Left hindlimb (tissue), 1 donor: ENCODE measurements at regions not wholly inside any gene's neighbourhood (a gene's known extent, or its start where the extent isn't known, plus 50 kb on each side); places are given as distances from the start of the nearest gene placed in this dataset.
"Not testable (repeated sequence)": the region's sequence is repeated elsewhere in the genome, so short reads cannot be mapped to it uniquely, and the experiment has no call there.

Experiments used
- DNase-seq: peaks from one replicate; pipeline ENCODE4 v3.0.0-alpha.2; 2018

DNA sequence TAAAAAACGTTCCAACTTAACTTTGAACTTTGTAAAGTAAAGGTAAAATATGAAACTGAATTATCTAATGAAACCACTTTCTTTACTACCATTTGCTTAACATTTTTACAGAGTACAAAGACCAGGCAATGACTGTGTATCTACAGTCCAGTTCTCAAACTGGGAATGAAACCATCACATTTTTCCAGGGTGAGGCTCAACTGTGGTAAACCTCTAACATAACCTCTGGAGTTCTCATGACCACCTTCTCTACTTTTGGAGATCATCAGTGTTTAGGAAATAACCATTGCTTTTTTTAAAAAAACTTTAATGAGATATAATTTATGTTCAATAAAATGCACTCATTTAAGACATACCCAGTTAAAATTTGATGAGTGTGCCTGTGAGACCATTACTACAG, 223.5 kb downstream of the RNF152 start:
- no peak for DNase-seq

DNA sequence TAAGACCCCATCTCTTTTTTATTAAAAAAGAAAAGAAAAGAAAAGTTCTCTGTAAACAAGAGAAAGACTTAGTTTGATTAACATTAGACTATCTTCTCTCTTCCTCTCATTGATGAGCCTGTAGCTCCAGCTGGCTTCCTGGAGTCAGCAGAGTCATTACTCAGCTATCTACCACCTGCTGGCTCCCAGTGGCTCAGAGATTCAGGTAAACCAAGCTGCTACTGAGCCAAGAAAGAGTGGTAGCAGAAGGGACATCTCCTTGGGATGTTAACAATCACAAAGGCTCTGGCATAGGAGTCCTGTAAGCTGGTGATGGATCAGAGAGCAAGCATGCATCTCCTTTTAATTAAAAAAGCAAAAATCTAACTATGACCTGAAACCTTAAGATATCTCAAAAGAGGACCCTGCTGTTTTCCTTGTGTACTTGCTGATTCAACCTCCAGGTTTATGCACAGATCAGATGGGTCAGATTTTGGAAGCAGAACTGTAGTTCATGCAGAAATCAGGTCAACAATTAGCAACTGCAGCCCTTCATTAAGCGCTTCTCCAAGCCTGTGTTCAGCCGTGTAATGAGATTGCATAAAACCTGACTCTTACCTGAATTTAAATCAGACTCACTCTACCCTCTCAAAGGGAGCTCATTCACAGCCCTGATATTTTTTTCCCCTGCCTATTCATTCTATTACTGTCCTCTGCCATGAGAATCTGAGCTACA, 225.8 kb downstream of the RNF152 start:
- no peak for DNase-seq

DNA sequence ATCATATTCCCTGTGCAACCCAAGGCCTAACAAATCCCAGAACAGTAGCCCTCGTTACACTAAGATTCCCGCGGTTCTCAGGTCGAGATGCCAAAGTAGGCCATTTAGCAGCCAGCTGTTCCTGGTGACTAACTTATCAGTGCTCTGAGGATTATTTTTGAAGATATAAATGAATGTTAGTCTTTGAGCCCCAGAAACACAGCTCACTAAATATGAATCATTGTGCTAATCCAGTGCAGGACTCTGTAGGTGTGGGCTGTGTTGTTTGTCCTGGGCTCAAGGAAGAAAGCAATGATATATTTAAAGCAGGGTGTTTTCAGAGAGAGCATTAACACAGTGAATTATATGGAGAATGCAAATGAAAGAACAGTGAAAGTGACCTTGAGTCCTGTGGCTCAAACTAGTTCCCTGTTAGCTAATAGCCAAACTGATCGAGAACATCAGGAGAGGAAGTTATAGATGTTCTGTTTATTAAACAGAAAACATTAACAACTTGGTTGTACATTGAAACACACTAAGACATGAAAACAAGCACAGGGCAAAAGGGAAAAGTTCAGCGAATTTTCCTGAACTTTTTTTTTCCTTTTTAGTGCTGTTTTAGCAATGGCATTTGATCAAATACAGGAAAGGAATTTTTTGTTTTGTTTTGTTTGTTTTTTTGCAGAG, 228.3 kb downstream of the RNF152 start:
- no peak for DNase-seq

DNA sequence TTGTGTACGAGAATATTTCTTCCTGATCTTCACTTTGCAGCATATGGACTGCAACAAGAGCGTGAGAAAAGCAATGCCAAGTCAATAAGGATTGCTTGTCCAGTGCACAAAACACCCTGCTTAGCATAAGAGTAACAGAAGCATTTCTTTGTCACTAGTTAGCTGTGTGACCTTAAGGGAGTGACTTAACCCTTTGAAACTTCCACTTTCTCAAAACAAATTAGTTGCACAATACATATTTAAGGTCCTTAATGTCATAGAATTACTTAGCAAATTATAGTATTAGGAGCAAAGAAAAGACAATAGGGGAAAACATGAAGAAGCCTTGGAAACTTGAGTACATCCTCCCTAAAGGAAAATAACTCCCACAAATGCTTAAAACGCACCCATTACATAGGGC, 230.1 kb downstream of the RNF152 start:
- no peak for DNase-seq

DNA sequence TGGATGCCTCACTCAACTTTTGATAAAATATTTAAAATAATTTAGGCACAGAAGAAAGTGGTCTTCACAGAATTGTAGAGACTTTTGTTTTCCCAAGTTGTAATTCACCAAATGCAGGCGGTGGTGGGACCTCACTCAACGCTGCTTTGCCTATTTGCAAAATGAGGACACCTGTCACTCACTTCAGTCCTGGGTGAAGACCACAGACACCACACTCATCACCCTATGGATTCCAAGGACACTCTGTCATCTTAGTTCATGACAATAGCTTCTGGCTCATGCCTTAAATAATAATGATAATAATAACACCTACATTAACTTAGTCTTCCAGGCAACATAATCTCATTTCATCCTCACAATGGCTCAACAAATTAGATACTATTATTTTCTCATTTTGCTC, 234.4 kb downstream of the RNF152 start:
- DNase-seq: no peak

DNA sequence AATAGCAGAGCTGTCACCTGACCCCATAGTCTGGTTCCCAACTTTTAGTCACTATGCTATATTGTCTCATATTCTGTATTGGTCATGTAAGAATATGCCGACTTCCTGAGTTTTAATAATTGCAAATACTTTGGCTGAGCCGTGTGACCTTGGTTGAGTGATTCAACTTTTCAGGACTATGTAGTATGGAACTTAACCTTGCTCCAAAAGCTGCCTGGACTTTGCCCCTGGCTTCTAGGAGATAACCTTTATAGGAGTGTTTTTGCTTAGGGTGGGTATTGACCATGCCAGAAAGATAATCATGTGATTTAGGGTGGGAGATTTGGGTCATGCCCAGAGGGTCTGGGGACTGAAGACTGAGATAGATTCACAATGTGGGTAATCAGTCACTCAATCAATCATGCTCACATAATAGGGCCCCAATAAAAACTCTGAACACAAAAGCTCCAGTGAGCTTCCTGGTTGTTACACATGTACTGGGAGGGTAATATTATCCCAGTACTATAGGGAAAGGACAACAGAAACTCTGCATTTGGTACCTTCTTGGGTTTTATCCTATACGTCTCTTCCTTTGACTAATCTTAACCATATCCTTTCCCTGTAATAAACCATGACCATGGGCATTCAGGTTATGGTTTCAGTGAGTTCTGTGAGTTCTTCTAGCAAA, 235.6 kb downstream of the RNF152 start:
- no peak for DNase-seq

DNA sequence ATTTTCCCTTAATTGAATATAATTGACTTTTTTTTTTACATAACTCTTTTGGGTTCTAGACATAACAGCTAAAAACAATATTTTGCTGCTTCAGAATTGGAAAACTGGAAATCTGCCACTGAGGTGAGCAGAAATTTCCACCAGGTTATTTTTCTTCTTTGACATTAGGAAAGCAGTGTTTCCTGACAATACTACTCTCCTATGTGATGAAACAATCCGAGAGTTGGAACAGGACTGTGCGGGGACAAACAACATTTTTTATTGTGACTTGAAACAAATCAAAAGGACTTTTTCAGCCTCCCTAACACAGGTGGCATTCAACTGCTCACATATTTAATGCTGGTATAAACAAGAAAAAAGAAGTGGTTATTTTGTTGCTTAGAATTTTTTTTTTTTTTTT, 237.2 kb downstream of the RNF152 start:
- no peak for DNase-seq

DNA sequence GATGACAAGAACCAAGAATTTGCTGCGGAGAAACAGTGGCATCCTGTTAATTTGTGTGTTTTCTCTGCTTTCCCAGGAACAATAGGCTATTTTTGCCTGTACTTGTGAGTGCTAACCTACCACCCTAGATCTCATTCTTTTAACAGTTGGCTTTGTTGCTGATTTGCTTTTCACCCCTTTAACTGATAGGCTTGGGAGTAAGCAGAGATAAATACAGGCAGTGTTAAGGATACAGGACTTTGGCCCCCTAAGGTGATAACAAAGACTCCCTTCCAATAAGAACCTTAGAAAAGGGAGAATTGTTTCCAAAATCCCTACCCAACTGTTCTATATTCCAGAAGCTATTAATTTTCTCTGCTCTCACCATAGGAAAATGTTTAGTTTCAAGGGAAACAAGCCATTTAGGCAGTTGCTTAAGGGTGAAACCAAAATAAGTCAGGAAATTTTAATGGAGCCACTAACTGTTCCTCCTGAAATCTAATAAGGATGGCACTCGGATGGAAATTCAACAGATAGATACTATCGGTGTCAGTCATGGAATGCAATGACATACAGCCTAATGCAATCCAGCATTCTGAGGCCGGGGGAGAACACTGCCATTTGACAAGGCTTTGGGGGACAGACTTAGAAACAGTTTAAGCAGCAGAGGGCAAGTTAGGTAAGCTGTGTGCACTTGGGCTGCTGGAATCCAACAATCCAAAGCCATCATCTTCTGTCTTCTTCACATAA, 238.8 kb downstream of the RNF152 start:
- no peak for DNase-seq

DNA sequence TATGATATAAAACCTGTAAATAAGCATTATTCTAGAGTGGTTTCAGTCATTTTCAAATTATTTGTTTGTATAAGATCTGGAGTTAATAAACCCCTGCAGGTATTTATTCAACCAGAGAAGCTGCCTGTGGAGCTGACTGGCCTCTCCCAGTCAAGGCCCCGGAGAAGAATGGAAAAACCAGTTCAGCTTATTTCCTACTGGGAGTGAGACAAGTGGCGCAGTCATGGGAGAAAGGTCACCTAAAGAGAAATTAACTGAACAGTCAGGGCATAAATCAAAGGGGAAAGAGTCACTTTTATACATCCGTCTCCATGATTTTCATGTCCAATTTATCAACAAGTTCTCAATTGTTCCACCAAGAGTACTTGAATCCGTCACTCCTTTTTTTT, 240.9 kb downstream of the RNF152 start:
- no peak for DNase-seq

DNA sequence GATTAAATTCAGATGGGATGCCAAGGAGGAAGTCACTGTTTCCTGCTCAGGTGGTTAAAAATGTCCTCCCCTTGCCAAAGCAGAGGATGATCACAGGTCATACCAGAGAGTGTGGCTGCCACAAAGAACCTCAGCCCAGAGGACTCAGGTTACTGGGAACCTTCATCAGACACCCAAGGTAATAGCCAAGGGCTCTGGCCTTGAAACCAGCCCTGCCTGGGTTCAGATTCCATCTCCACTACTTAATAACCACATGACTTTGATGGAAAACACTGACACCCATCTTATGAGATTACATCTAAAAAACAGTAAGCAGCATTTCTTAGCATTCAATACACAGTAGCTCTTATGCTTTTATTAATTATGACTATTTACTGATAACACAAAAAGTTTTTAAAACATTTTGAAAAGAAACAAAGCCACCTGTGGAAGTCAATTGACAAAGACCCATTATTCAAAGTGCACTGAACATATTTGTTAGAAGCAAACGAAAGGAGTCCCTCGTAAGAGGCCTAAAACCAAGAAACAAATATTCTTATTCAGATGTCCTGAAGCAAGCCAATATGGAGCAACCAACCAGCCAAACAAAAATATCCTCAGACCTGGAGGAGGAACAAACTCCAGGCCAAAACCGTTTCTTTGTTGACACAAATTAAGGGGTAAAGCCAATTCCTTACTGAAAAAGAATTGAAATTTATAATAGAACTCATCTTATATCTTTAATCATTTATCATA, 241.5 kb downstream of the RNF152 start:
- DNase-seq: no peak

DNA sequence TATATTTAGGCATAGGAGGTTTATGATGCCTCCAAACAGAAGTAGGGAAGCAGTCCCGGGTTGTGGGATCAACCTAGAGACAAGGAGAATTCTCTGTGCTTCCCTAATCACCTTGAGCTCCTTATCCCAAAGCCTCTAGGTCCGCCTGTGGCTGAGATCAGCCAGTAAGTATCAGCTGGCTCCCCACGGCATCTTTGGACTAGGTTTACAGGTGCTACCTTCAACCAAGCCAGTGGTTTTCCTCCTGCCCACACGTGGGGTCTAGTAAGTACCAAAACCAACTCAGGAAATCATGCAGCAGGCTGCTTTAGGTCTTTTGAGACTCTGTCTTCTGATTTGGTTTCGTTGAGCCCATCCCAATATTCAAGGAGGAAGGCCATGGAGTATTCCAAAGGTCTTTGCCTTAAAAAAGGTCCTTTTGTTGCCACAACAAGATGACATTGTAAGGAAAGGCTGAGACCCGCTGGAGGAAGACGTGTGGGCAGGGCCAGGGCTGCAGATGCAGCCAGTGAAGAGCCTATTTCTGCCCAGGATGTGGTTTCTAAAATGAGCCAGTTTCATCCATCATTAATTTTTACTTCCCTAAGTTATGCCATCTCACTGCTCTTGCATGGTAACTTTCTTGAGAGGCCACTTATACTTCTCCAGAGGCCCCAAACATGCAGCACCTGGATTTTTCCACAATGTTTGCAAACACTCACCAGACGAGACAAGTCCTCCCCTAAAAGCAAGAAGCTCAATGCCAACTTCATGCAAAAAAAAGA, 248.7 kb downstream of the RNF152 start:
- no peak for DNase-seq

DNA sequence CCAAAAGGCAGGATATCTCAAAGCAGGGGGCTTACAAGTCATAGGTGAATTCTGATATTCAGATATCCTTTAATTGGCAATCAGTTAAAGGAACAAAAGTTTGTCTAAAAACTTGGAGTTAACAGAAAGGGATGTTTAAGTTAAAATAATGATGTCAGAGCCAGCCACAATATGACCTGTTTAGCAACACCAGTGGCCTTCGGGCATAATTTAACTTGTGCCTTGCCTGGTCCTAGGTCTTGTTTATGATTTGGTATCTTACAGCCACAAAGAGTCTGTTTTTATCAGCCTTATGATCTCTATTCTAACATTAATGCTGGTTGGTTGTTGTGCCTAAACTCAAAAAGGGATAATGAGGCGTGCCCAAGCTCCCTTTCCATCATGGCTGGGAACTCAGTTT, 252.9 kb downstream of the RNF152 start:
- no peak for DNase-seq

DNA sequence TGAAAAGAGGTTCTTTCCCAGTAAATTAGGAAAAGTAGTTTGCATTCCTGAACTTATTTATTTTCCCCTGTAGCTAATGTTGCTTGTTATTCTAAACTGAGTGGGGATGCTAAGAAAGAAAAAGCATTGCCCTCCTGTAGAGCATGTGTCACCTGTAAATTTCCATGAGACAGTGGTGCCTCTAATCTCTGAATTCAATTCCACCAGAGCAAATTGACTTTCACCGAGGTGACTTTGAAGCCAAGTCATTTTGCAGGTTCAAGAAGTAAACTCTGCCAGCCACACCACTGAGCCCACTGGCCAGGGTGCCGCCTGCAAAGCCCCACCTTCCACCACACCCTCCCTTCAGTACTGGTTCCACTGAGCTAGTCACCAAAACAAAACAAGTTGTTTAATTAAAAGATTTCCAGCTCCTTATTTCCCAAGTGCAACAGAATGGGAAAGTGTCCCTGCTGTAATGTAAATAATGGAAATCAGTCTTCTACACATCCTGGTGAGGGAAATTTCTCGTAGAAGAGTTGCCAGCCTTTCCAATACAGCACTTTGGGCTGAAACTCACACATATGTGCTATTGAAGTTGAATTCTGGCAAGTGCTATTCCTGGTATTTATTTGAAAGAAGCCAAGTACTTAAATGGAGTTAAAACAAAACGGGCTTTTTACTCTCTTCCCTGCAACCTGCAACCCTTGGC, 254.8 kb downstream of the RNF152 start:
- no peak for DNase-seq

DNA sequence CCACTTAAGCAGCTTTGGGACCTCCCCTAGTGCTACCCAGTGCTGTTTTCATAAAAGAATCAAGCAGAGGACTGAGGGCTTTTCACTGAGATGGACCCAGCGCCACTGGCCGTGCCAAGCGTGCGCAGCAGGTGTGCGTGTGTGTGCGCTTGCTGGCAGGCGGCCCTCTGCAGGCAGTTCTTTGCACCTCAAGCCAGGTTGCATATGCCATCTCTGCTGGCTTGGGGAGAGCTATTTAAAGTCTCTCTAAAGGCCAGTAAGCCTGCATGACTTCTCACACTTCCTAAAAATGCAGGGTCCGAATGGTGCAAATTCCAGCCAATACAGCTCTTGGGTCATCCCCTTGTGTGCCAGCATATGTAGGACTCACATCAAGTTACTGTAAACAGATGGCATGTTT, 255.5 kb downstream of the RNF152 start:
- no peak for DNase-seq

DNA sequence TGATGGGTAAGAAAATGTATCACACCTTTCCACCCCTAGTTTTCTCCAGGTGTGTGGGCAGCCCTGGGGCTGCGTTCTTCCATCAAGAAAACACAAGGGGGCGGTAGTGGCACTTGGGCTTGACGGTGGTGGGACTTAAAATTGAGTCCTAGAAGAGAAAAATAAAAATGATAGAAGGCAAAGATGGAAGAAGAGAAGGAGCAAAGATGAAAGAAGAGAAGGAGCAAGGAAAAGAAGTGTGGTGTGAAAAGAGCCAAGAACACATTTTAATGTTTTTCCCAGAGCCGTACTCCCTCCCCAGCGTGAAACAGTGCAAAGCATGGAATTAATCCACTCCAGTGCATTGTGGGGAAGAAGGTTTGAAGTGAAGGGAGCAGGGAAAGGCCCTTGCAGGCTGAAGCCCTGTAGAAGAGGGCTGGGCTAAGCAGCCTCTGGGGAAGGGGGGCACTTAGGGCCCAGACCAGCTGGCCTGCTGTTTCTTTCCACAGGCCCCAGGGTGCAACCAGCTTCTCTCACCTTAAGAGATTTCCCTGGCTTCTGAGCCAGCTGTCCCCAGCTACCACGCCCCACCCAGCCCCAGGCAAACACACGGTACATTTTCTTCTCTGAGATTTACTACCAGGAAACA, 256.8 kb downstream of the RNF152 start:
- DNase-seq: no peak

DNA sequence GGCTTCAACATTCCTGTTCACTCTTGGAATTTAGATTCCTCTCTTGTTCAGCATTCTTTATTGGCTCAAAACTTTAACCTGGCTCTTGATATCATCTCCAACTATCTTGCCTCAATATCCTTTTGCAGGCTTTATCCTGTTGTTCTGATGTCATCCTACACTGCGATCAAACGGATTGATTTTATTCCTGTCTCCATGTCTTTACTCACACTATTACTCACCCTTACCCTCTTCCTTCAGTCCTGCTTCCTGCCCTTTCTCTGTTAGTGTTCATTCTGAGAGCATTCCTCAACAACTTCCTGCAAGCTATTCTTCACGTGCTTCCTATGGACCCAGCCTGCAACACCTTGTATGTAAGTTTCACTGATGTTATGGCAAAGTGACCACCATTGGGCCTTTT, 264.7 kb downstream of the RNF152 start:
- no peak for DNase-seq

DNA sequence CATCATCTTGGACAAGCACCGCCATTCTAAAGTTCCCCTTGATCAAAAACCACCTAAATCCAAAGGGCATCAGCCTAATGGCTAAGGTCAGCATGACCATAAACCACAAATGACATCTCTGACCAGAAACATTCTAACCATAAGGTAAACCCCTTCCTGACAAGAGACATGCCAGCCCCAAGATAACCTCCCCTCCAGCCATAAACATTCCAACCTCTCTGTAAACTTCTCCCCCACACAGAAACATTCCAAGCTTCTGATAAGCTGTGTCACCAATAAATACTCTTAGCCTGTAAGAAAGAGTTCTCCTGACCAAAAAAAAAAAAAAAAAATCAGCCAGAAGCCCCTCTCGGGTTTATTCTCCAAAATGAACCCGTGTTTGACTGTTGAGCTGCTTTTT, 268.2 kb downstream of the RNF152 start:
- DNase-seq: not testable (repeated sequence)

DNA sequence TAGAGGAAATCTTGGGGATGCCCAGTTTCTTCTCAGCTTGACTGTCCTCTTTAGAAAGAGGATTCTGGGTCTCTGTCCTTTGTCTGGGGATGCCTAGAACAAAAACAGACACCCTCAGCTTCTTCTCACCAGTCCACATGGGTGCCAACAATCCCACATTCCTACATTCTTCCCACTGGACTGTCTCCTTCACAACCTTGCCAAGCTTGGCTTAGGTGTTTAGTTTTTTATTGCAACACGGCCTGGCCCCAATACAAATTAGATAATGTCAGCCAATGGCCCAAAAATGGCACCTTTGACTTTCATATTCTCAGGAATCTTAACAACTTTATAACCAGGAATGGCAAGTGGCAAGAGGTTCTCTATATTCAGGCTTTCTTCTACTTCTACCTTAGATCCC, 273.0 kb downstream of the RNF152 start:
- no peak for DNase-seq

DNA sequence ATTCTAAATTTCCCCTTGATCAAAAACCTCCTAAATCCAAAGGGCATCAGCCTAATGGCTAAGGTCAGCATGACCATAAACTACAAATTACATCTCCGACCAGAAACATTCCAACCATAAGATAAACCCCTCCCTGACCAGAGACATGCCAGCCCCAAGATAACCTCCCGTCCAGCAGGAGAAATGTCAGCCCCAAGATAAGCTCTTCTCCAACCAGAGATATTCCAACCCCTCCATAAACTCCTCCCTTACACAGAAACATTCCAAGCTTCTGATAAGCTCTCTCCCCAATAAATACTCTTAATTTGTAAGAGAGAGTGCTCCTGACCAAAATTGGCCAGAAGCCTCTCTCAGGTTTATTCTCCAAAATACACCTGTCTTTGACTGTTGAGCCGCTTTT, 274.0 kb downstream of the RNF152 start:
- no peak for DNase-seq

DNA sequence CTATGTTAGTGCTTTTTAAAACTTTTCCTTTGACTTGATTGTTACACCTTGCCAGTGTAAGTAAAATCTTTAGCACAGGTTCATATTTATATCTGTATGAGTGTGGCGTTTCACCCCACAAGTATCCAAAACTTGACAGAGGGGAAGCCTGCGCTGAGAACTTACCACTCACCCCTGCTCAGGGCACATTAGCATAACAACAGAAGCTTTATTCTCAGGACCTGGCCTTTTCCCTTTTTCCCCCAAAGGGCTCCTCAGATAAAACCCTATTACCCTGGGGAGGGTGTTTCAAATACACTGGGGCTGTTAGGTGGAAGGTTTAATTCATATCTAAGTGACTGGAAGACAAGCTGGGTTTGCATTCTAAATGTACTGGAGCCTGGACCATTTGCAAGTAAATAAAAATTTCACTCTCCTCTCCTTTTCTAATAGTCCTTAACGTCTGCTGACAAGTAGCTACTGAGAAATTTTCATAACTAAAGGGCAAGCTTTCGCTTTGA, 276.6 kb downstream of the RNF152 start:
- DNase-seq: no peak

DNA sequence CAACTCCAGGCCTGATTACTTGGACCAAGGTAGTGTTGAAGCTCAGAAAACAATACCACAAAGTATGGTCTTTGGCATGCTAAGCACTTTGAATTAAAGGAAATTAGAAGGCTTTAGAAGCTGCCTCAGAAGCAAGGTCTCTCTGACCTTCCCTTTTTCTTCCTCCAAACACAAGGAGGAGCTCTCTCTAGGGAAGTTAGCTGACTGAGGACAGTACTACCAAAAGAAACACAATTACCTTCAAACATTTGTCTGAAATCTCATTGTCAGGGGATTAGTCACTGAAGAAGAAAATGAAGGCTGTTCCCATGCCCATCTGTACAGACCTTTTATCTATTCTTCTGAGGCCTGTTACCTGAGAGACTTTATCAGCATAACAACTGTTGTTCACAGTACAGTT, 279.3 kb downstream of the CDH20 start:
- DNase-seq: no peak
